T-cell (primary cell): ENCODE measurements at regions not wholly inside any gene's neighbourhood (a gene's known extent, or its start where the extent isn't known, plus 50 kb on each side); places are given as distances from the start of the nearest gene placed in this dataset.

Experiments used
- ATAC-seq, 4 experiments: fragments of 200-7000 bp in 3 of 4; fragments of 150-1000 bp in 1 of 4; cut with Tn5 transposase; replicated peaks in 1 of 4; 1 replicate in 3 of 4; 2 replicates in 1 of 4; pipeline ENCODE4 v1.10.0; 2021; ENCODE audit warnings: moderate library complexity in 3 of 4, mild to moderate bottlenecking in 2 of 4, moderate number of reproducible peaks in 1 of 4
- CTCF ChIA-PET, 2 donors: fragments of 300-600 bp; sonication (Branson Sonifier 250); formaldehyde crosslinking; loops; one replicate each; lab custom pipeline; 2022; ENCODE audit warnings: antibody characterized with exemption in 2 of 2; lab: Charles Lee
- POLR2A ChIA-PET, 2 donors: fragments of 300-600 bp; sonication (Branson Sonifier 250); formaldehyde crosslinking; loops; one replicate each; lab custom pipeline; 2022; ENCODE audit warnings: antibody characterized with exemption in 2 of 2; lab: Charles Lee
- DNase-seq, 35 experiments: peaks; one replicate each; pipeline versions ENCODE4 v3.0.0 to v3.0.0-alpha.2; 2013 to 2023
- H3K27ac ChIP-seq: one replicate; pipeline ENCODE4 v1.5.1; 2013; ENCODE audit warnings: low read length
- H3K27me3 ChIP-seq, 2 experiments: replicated peaks in 1 of 2; 1 replicate in 1 of 2; 2 replicates in 1 of 2; pipeline versions ENCODE4 v1.6.1 to v1.7.0; 2013; ENCODE audit warnings: low read length in 1 of 2, mixed read lengths in 1 of 2; ENCODE audit not compliant: control insufficient read depth in 2 of 2, insufficient read depth in 2 of 2; ENCODE audit errors: extremely low read depth in 1 of 2
- H3K36me3 ChIP-seq, 2 donors: 1 replicate in 1 of 2; 2 replicates in 1 of 2; pipeline versions ENCODE4 v1.6.1 to v1.7.0; 2013; ENCODE audit warnings: low read length in 1 of 2; ENCODE audit not compliant: control insufficient read depth in 2 of 2, insufficient read depth in 1 of 2; ENCODE audit errors: extremely low read depth in 1 of 2
- H3K4me1 ChIP-seq, 2 experiments: 1 replicate in 1 of 2; 2 replicates in 1 of 2; pipeline versions ENCODE4 v1.6.1 to v1.7.0; 2013; ENCODE audit warnings: low read length in 2 of 2, mixed read lengths in 1 of 2; ENCODE audit not compliant: insufficient read depth in 2 of 2, control insufficient read depth in 1 of 2; ENCODE audit errors: extremely low read depth in 1 of 2
- H3K4me3 ChIP-seq, 2 donors: 1 replicate in 1 of 2; 2 replicates in 1 of 2; pipeline versions ENCODE4 v1.5.1 to v1.7.0; 2013; ENCODE audit warnings: mild to moderate bottlenecking in 2 of 2, low read length in 1 of 2, moderate library complexity in 1 of 2; ENCODE audit not compliant: control insufficient read depth in 1 of 2; ENCODE audit errors: extremely low read depth in 1 of 2
- H3K9me3 ChIP-seq: 2 replicates; pipeline ENCODE4 v1.7.0; 2013
- H3K27ac Mint-ChIP-seq, 2 donors: one replicate each; pipeline ENCODE4 v1.8.0; 2020 to 2021; ENCODE audit warnings: mild to moderate bottlenecking in 2 of 2, mixed read lengths in 2 of 2
- H3K27me3 Mint-ChIP-seq, 2 donors: one replicate each; pipeline ENCODE4 v1.8.0; 2021 to 2022; ENCODE audit warnings: mixed read lengths in 2 of 2
- H3K36me3 Mint-ChIP-seq: one replicate; pipeline ENCODE4 v1.8.0; 2021; ENCODE audit warnings: mixed read lengths
- H3K4me1 Mint-ChIP-seq, 3 donors: one replicate each; pipeline ENCODE4 v1.8.0; 2020 to 2022; ENCODE audit warnings: mixed read lengths in 3 of 3, mild to moderate bottlenecking in 1 of 3
- H3K4me3 Mint-ChIP-seq, 3 donors: one replicate each; pipeline ENCODE4 v1.8.0; 2020 to 2022; ENCODE audit warnings: mild to moderate bottlenecking in 3 of 3, mixed read lengths in 3 of 3, moderate library complexity in 3 of 3
- H3K9me3 Mint-ChIP-seq, 3 donors: one replicate each; pipeline ENCODE4 v1.8.0; 2020 to 2022; ENCODE audit warnings: mixed read lengths in 3 of 3
- WGBS: methylation state at CpG from one replicate; pipeline ENCODE4 v1.1.5; 2013; ENCODE audit warnings: missing lambda C conversion rate; ENCODE audit not compliant: insufficient coverage; 5-methylcytosine and 5-hydroxymethylcytosine counted together

- H3K27me3 ChIP-seq = no peaks in the 10 kb centered on the region
- no peaks in the 10 kb centered on the region for H3K4me1 Mint-ChIP-seq
- no peak for ATAC-seq
- H3K36me3 ChIP-seq = no peaks in the 10 kb centered on the region
- H3K36me3 Mint-ChIP-seq = no peaks in the 10 kb centered on the region
- no peak overlapping the region for H3K4me3 Mint-ChIP-seq
- CTCF ChIA-PET = no interaction called here
- no peak overlapping the region for H3K27ac Mint-ChIP-seq
- no peak overlapping the region for H3K4me3 ChIP-seq
- POLR2A ChIA-PET = no interaction called here
- H3K27me3 Mint-ChIP-seq = no peaks in the 10 kb centered on the region
- no peaks in the 10 kb centered on the region for H3K9me3 ChIP-seq
- DNase-seq = no peak
- peaks cover 0 to 3% (median 0%) of the 10 kb centered on the region in 3 donors for H3K9me3 Mint-ChIP-seq
- H3K4me1 ChIP-seq = no peaks in the 10 kb centered on the region
- WGBS = 80% methylated on average over 1 of the region's 3 CpGs
- H3K27ac ChIP-seq = no peak overlapping the region
Observed at GRCh38 chr4:144564358-144564757, 81.6 kb upstream of the HHIP start.

GRCh38 chr4:144565527-144566195, 80.3 kb upstream of the HHIP start:
- no CpG with 5 or more reads among the region's 4 CpGs for WGBS
- H3K9me3 Mint-ChIP-seq = peaks cover 0 to 3% (median 0%) of the 10 kb centered on the region in 3 donors
- no peak overlapping the region for H3K4me3 Mint-ChIP-seq

GRCh38 chr4:144572660-144573059, 73.3 kb upstream of the HHIP start:
- 57% methylated on average over 3 of the region's 7 CpGs for WGBS
- no peaks in the 10 kb centered on the region for H3K36me3 Mint-ChIP-seq

More at GRCh38 chr4:144565527-144566195, 80.3 kb upstream of the HHIP start:
- no peaks in the 10 kb centered on the region for H3K36me3 Mint-ChIP-seq
- H3K27me3 ChIP-seq = no peaks in the 10 kb centered on the region
- H3K27ac Mint-ChIP-seq = no peak overlapping the region
- H3K36me3 ChIP-seq = no peaks in the 10 kb centered on the region
- H3K27ac ChIP-seq = no peak overlapping the region
- no peak overlapping the region for H3K4me3 ChIP-seq
- H3K27me3 Mint-ChIP-seq = no peaks in the 10 kb centered on the region
- no peak for ATAC-seq
- no peaks in the 10 kb centered on the region for H3K4me1 ChIP-seq
- ChIA-PET CTCF (no interaction called here), POLR2A (interaction anchor here in 1 of 2 donors (0.6 kb wide), 1 partner anchor 29 kb away, joined by 3 read pairs; no protein-coding TSS in a partner anchor)
- no peaks in the 10 kb centered on the region for H3K9me3 ChIP-seq
- no peaks in the 10 kb centered on the region for H3K4me1 Mint-ChIP-seq
- no peak for DNase-seq

DNA sequence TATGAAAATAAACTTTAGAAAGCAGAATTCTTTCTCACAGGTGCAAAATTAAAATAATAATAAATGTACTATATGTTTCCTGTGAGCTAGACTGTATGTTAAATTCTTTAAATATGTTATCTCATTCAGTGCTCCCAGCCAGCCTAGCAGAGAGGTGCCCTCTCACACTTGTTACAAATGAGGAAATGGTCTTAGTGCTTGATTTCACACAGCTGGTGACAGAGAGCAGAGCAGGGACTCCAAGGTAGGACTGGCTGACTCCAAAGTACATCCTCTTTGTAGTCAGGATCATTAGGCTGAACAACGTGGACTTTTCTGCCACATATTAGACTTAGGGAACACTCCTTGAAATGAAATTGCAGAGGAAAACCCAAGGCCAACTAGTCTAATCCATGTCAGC, 72.0 kb upstream of the HHIP start:
- no peak overlapping the region for H3K27ac ChIP-seq
- WGBS = 0% methylated on average over 1 of the region's 1 CpG
- POLR2A ChIA-PET = interaction anchor here in 1 of 2 donors (0.6 kb wide), 1 partner anchor 43 kb away, joined by 3 read pairs; no protein-coding TSS in a partner anchor
- no peaks in the 10 kb centered on the region for H3K9me3 Mint-ChIP-seq
- H3K36me3 ChIP-seq = no peaks in the 10 kb centered on the region
- no peaks in the 10 kb centered on the region for H3K4me1 ChIP-seq
- no peaks in the 10 kb centered on the region for H3K27me3 Mint-ChIP-seq
- H3K27ac Mint-ChIP-seq = no peak overlapping the region
- no peak overlapping the region for H3K4me3 ChIP-seq
- CTCF ChIA-PET = no interaction called here
- H3K27me3 ChIP-seq = no peaks in the 10 kb centered on the region
- H3K36me3 Mint-ChIP-seq = no peaks in the 10 kb centered on the region
- ATAC-seq = no peak
- no peak for DNase-seq
- H3K4me1 Mint-ChIP-seq = no peaks in the 10 kb centered on the region
- no peak overlapping the region for H3K4me3 Mint-ChIP-seq
- no peaks in the 10 kb centered on the region for H3K9me3 ChIP-seq

More at GRCh38 chr4:144572660-144573059, 73.3 kb upstream of the HHIP start:
- H3K27me3 Mint-ChIP-seq = no peaks in the 10 kb centered on the region
- DNase-seq (no peak), ATAC-seq (no peak)
- Histone ChIP-seq H3K9me3 (no peaks in the 10 kb centered on the region), H3K36me3 (no peaks in the 10 kb centered on the region), H3K27me3 (no peaks in the 10 kb centered on the region), H3K4me3 (no peak overlapping the region), H3K27ac (no peak overlapping the region), H3K4me1 (no peaks in the 10 kb centered on the region)
- H3K4me3 Mint-ChIP-seq = no peak overlapping the region
- ChIA-PET CTCF (no interaction called here), POLR2A (no interaction called here)
- no peaks in the 10 kb centered on the region for H3K4me1 Mint-ChIP-seq
- no peak overlapping the region for H3K27ac Mint-ChIP-seq
- H3K9me3 Mint-ChIP-seq = no peaks in the 10 kb centered on the region

GRCh38 chr4:144574509-144574908, 71.4 kb upstream of the HHIP start:
- H3K4me1 Mint-ChIP-seq = no peaks in the 10 kb centered on the region
- CTCF ChIA-PET = no interaction called here

GRCh38 chr4:144575181-144575580, 70.8 kb upstream of the HHIP start:
- Mint-ChIP-seq H3K4me1 (no peaks in the 10 kb centered on the region), H3K36me3 (no peaks in the 10 kb centered on the region), H3K27ac (no peak overlapping the region), H3K27me3 (no peaks in the 10 kb centered on the region), H3K9me3 (no peaks in the 10 kb centered on the region), H3K4me3 (no peak overlapping the region)
- Histone ChIP-seq H3K9me3 (no peaks in the 10 kb centered on the region), H3K36me3 (no peaks in the 10 kb centered on the region), H3K27me3 (no peaks in the 10 kb centered on the region), H3K4me3 (no peak overlapping the region), H3K4me1 (no peaks in the 10 kb centered on the region), H3K27ac (no peak overlapping the region)
- no CpG with 5 or more reads among the region's 2 CpGs for WGBS
- no peak for DNase-seq
- CTCF ChIA-PET = no interaction called here
- POLR2A ChIA-PET = no interaction called here
- ATAC-seq = no peak

More at GRCh38 chr4:144574509-144574908, 71.4 kb upstream of the HHIP start:
- Histone ChIP-seq H3K27ac (no peak overlapping the region), H3K4me3 (no peak overlapping the region), H3K4me1 (no peaks in the 10 kb centered on the region), H3K9me3 (no peaks in the 10 kb centered on the region), H3K36me3 (no peaks in the 10 kb centered on the region), H3K27me3 (no peaks in the 10 kb centered on the region)
- Mint-ChIP-seq H3K36me3 (no peaks in the 10 kb centered on the region), H3K4me3 (no peak overlapping the region), H3K9me3 (no peaks in the 10 kb centered on the region), H3K27ac (no peak overlapping the region), H3K27me3 (no peaks in the 10 kb centered on the region)
- DNase-seq (no peak), ATAC-seq (no peak)
- no CpG with 5 or more reads among the region's 3 CpGs for WGBS
- POLR2A ChIA-PET = no interaction called here
